ENCODE measurements at regions not wholly inside any gene's neighbourhood (a gene's known extent, or its start where the extent isn't known, plus 50 kb on each side); places are given as distances from the start of the nearest gene placed in this dataset.

DNA sequence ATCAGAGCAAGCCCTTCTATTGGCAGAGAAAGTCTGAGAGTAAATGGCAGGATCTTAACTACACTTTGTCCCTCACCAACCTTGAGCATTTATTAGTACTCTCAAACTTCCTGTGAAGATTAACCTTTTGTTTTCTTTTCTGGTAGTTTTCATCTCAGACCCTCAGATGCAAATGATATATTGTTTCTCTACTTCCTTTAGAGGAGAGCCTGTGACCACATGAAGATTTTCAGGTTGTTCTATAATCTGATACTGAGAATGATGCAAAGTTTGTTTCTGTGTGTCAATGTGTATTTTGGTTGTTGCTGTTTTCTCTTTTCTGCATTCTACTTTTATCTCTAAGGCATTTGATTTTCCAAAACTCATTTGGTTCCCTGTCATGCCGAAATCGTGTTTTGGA is 165.8 kb upstream of the CYSLTR1 start:
- no peak for DNase-seq

DNA sequence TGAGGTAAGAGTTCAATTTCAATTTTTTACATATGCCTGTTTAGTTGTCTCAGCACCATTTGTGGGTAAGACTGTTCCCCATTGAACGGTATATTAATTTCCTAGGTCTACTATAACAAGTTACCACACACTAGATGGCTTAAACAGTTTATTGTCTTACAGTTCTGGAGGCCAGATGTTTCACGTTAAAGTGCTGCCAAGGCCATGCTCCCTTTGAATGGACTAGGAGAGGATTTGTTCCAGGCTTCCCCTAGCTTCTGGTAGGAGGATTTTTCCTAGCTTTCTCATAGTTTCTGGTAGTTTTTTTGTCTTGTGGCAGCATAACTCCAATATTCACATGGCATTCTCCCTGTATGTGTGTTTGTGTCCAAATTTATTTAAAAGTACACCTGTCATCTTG is 149.3 kb upstream of the CYSLTR1 start:
- DNase-seq: no peak

DNA sequence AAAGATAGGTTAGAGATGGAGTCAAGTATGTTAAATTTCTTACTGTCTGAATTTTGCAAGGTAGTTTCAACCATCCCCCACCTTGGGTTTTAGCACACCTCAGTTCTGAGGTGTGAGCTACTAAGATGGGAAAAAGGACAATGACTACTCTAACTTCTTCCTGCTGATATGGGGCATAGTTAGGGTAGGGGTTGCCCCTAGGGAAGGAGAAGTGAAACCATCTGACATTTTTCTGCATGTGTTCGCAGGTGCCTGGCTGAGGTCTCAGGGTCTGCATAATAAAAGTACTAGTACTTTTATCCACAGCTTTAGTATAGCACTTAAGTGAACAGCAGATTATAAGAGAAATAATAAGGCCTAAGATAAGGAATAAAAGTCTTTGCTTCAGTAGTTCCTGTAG is 129.5 kb upstream of the CYSLTR1 start:
- no peak for DNase-seq

DNA sequence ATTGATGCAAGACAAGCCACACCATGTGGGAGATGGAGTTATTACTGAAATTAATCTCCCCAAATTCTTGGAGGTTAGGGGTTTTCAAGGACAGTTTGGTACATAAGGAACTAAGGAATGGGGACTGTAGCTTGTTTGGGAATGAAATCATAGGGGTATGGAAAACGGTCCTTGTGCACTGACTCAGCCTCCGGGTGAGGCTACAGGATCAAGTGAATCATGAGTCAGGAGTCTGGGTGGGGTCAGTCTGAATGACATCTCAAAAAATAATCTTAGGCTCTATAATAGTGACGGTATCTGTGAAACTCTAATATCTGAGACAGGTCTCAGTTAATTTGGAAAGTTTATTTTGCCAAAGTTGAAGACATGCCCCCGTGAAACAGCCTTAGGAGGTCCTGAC is 128.5 kb upstream of the CYSLTR1 start:
- no peak for DNase-seq

DNA sequence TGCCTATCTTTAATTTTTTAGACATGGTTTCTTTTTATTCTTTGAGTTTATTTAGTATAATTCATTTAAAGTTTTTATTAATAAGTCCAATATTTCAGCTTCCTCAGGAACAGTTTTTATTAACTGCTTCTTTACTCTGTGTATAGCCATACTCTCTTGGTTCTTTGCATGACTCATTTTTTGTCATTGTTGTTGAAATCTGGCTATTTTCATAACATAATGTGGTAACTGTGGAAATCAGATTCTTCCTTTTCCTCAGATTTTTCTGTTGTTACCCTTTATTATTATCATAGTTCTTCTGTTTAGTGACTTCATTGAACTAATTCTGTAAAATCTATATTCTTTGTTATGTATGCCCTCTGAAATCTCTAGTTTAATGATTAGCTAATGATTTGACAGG is 124.9 kb upstream of the CYSLTR1 start:
- DNase-seq: no peak

DNA sequence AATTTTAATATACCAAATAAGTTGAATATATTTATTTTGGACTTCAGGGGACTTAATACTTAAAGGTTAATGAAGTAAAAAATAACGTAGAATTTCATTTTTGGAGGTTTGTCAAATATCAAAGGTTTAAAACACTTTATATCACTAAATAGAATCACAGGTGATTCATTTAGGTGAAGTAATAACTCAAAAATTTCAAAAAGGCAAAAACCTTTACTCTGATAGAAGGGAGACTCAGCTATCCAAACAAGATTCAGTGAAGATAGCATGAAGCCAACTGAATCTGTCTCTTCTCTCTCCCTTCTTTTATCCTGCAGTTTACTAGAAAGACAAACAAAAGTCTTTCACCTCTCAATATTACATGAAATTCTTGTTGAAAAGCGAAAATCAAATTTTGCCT is 110.2 kb upstream of the CYSLTR1 start:
- DNase-seq: no peak

DNA sequence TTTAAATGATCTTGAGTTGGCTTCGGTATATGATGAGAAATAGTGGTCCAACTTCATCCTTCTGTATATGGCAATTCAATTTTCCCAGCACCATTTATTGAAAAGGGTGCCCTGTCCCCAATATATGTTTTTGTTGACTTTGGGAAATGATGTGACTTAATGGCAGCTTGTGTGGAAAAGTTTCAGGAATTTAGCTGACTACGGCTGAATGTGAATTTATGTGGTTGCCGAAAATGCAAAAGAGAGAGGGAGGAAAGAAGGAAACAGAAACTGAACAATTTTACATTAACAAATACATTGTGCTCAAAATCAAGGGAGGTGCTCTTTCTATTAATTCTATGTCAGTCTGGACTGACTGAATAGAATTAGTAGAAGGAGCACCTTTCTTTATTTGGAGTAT is 101.8 kb upstream of the CYSLTR1 start:
- DNase-seq: no peak

DNA sequence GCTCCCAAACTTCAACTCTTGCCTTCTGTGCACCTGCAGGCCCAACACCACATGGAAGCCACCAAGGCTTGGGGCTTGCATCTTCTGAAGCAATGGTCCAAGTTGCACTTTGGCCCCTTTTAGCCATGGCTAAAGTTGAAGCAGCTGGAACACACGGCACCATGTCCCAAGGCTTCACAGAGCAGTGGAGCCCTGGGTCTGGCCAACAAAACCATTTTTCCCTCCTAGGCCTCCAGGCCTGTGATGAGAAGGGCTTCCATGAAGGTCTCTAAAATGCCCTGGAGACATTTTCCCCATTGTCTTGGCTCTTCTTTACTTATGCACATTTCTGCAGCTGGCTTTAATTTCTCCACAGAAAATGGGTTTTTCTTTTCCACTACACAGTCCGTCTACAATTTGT is 61.3 kb upstream of the CYSLTR1 start:
- DNase-seq: no peak

DNA sequence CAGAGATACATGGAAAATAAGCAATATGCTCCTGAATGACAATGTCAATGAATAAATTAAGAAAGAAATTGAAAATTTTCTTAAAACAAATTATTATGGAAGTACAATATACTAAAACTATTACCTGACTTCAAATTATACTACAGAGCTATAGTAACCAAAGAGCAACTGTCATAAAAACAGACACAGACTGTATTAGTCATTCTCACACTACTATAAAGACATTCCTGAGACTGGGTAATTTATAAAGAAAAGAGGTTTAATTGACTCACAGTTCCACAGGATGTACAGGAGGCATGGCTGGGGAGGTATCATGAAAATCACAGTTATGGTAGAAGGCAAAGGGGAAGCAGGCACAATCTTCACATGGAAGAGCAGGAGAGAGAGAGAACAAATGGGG is 60.0 kb upstream of the CYSLTR1 start:
- DNase-seq: no peak

DNA sequence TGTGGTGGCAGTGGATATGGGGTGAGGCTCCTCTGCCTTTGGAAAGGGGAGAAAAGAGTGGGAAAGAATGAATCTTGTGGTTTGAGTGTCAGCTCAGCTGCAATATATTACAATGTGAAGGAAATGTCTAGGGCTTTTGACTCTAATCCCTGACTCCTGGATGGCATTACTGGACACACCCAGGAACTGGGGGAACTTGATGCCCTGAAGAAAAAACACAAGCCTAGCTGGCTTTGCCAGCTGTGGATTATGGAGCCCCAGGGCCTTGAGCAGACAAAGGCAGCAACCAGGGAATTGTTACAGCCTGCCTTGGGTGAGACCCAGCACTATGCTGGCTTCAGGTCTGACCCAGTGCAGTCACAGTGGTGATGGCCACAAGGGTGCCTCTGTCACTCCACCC is 57.1 kb upstream of the CYSLTR1 start:
- no peak for DNase-seq

DNA sequence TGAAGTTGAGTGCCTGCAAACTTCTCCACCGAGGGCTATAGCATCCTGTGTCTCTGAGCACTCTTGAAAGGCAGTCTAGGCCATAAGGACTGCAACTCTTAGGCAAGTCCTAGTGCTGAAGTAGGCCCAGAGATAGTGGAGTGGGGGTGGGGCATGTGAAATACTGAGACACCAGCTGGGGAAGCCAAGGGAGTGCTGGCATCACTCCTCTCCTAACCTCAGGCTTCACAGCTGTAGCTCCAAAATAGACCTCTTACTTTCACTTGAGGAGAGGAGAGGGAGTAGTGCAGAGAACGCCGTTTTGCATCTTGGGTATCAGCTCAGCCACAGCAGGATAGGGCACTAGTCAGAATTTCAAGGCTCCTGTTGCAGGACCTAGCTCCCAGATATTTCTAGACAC is 56.2 kb upstream of the CYSLTR1 start:
- no peak for DNase-seq

DNA sequence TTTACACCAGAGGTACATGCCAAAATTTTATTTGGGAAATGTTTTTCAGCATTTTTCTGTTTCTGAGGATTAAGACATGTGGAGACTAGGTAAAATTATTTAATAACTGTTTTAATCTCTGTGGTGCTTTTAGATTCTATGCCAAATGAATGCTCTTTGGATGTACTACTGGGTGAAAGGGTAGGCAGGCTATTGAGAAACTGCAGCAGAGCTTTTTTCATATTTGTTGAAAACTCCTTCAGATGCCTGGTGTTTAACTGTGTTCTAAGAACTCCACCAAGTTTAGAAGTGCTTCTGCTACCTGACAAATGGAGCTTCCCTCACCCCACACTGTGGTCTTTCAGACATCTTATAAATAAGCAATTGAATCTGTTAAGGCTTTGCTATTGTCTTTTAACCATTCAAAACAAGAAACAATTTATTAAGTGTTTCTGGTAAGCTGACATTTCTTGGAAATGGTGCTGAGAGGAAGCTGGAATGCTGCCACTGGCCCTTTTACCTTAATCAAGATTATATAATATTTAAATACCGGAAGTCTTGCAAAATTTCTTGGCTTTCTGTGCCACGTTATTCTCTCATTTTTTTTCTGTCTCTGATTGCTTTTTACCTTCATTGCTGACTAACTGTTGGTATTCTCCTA is 51.2 kb upstream of the CYSLTR1 start:
- DNase-seq: no peak
